Neuronal stem cell (in vitro differentiated cells): ENCODE measurements at regions not wholly inside any gene's neighbourhood (a gene's known extent, or its start where the extent isn't known, plus 50 kb on each side); places are given as distances from the start of the nearest gene placed in this dataset.

ENCODE experiments used
- DNase-seq: peaks from one replicate; pipeline ENCODE4 v3.0.0-alpha.2; 2013; ENCODE audit warnings: low spot score
- H2AFZ ChIP-seq: one replicate; pipeline ENCODE4 v1.6.1; 2013; ENCODE audit warnings: mild to moderate bottlenecking, low read length, inconsistent platforms
- H2AK5ac ChIP-seq: 2 replicates; pipeline ENCODE4 v1.6.1; 2013; ENCODE audit warnings: low read depth, mild to moderate bottlenecking, inconsistent platforms, low read length, moderate library complexity, mixed read lengths
- H2BK120ac ChIP-seq: 2 replicates; pipeline ENCODE4 v1.6.1; 2013; ENCODE audit warnings: low read depth, mild to moderate bottlenecking, inconsistent platforms, low read length, moderate library complexity, mixed read lengths
- H2BK12ac ChIP-seq: one replicate; pipeline ENCODE4 v1.6.1; 2013; ENCODE audit warnings: low read length, inconsistent platforms
- H2BK15ac ChIP-seq: 2 replicates; pipeline ENCODE4 v1.6.1; 2013; ENCODE audit warnings: mild to moderate bottlenecking, low read length, inconsistent platforms, mixed read lengths
- H2BK5ac ChIP-seq: one replicate; pipeline ENCODE4 v1.6.1; 2013; ENCODE audit warnings: inconsistent platforms, mild to moderate bottlenecking, low read length, moderate library complexity
- H3K14ac ChIP-seq: one replicate; pipeline ENCODE4 v1.6.1; 2013; ENCODE audit warnings: low read length, inconsistent platforms
- H3K18ac ChIP-seq: 2 replicates; pipeline ENCODE4 v1.6.1; 2013; ENCODE audit warnings: low read length, inconsistent platforms
- H3K23ac ChIP-seq: 2 replicates; pipeline ENCODE4 v1.6.1; 2013; ENCODE audit warnings: low read depth, mild to moderate bottlenecking, mixed read lengths, low read length, inconsistent platforms; ENCODE audit not compliant: poor library complexity
- H3K27ac ChIP-seq: replicated peaks from 3 replicates; pipeline ENCODE4 v1.5.1; 2013; ENCODE audit warnings: low read length, inconsistent platforms
- H3K27me3 ChIP-seq, 3 experiments: 2 replicates each; pipeline ENCODE4 v1.6.1; 2013; ENCODE audit warnings: low read length in 3 of 3, mild to moderate bottlenecking in 2 of 3, inconsistent platforms in 1 of 3, low read depth in 1 of 3, mixed read lengths in 1 of 3, moderate library complexity in 1 of 3; ENCODE audit not compliant: control insufficient read depth in 3 of 3, insufficient read depth in 3 of 3
- H3K36me3 ChIP-seq, 2 donors: replicated peaks in 1 of 2; 2 replicates each; pipeline ENCODE4 v1.6.1; 2013; ENCODE audit warnings: low read length in 2 of 2; ENCODE audit not compliant: control insufficient read depth in 2 of 2, insufficient read depth in 2 of 2
- H3K4ac ChIP-seq: 2 replicates; pipeline ENCODE4 v1.6.1; 2013; ENCODE audit warnings: inconsistent platforms, mild to moderate bottlenecking, low read length, moderate library complexity
- H3K4me1 ChIP-seq, 2 donors: 1 replicate in 1 of 2; 2 replicates in 1 of 2; pipeline ENCODE4 v1.6.1; 2013; ENCODE audit warnings: low read length in 2 of 2, low read depth in 1 of 2; ENCODE audit not compliant: control insufficient read depth in 2 of 2, insufficient read depth in 1 of 2
- H3K4me2 ChIP-seq: one replicate; pipeline ENCODE4 v1.6.1; 2013; ENCODE audit warnings: mild to moderate bottlenecking, low read length, inconsistent platforms; ENCODE audit not compliant: insufficient read depth, poor library complexity, severe bottlenecking
- H3K4me3 ChIP-seq, 2 donors: 2 replicates each; pipeline ENCODE4 v1.5.1; 2013; ENCODE audit warnings: low read length in 2 of 2, mild to moderate bottlenecking in 2 of 2, inconsistent platforms in 1 of 2, moderate library complexity in 1 of 2
- H3K79me1 ChIP-seq: one replicate; pipeline ENCODE4 v1.6.1; 2013; ENCODE audit warnings: low read depth, mild to moderate bottlenecking, inconsistent platforms, low read length, moderate library complexity
- H3K9ac ChIP-seq: one replicate; pipeline ENCODE4 v1.6.1; 2013; ENCODE audit warnings: mild to moderate bottlenecking, low read depth, low read length, inconsistent platforms; ENCODE audit not compliant: poor library complexity
- H3K9me3 ChIP-seq, 2 donors: replicated peaks in 1 of 2; 2 replicates each; pipeline versions ENCODE3 to v1.6.1; 2013; ENCODE audit warnings: low read length in 2 of 2, mild to moderate bottlenecking in 2 of 2, inconsistent platforms in 1 of 2, low read depth in 1 of 2, mixed read lengths in 1 of 2, moderate library complexity in 1 of 2; ENCODE audit not compliant: control insufficient read depth in 2 of 2, insufficient read depth in 1 of 2
- H4K8ac ChIP-seq: one replicate; pipeline ENCODE4 v1.6.1; 2013; ENCODE audit warnings: low read depth, mild to moderate bottlenecking, inconsistent platforms, low read length, moderate library complexity
- H4K91ac ChIP-seq: one replicate; pipeline ENCODE4 v1.6.1; 2013; ENCODE audit warnings: low read length, low read depth, mild to moderate bottlenecking, inconsistent platforms; ENCODE audit not compliant: poor library complexity
- whole genome bisulfite sequencing, 2 donors: extraction: QIAGEN DNeasy Blood & Tissue Kit; methylation state at CpG; one replicate each; pipeline ENCODE4 v1.1.7; 2013; ENCODE audit warnings: missing lambda C conversion rate in 2 of 2, mixed read lengths in 1 of 2; ENCODE audit not compliant: insufficient read length in 2 of 2, insufficient replicate concordance in 1 of 2; ENCODE audit errors: extremely low coverage in 2 of 2; 5-methylcytosine and 5-hydroxymethylcytosine counted together

- peak overlapping the region; percentile 91 for H3K18ac ChIP-seq
- no peak overlapping the region for H3K4ac ChIP-seq
- H4K8ac ChIP-seq: peak overlapping the region; percentile 94
- H2AK5ac ChIP-seq: peak overlapping the region; percentile 95
- no peak overlapping the region for H3K9ac ChIP-seq
- no peak overlapping the region for H2BK15ac ChIP-seq
- H2AFZ ChIP-seq: no peak overlapping the region
- peaks cover 0 to 2% of the 10 kb centered on the region in 2 donors for H3K9me3 ChIP-seq
- H4K91ac ChIP-seq: no peak overlapping the region
- H2BK120ac ChIP-seq: no peak overlapping the region
- no peak overlapping the region for H3K27ac ChIP-seq
- no peaks in the 10 kb centered on the region for H3K27me3 ChIP-seq
- no CpG with 5 or more reads among the region's 15 CpGs for WGBS, 2 donors
- H3K4me3 ChIP-seq: no peak overlapping the region
- peaks cover 0 to 14% of the 10 kb centered on the region in 2 donors for H3K4me1 ChIP-seq
- H2BK5ac ChIP-seq: no peak overlapping the region
- H3K23ac ChIP-seq: no peak overlapping the region
- DNase-seq: no peak
- no peaks in the 10 kb centered on the region for H3K36me3 ChIP-seq
- no peak overlapping the region for H3K4me2 ChIP-seq
- no peak overlapping the region for H2BK12ac ChIP-seq
- H3K14ac ChIP-seq: peak overlapping the region; percentile 83
- H3K79me1 ChIP-seq: no peaks in the 10 kb centered on the region
Observed at GRCh38 chr20:56764671-56765070, 135.6 kb downstream of the TFAP2C start.

- no CpG with 5 or more reads among the region's 12 CpGs for WGBS, 2 donors
- Histone ChIP-seq H3K27me3 (no peaks in the 10 kb centered on the region), H2BK120ac (no peak overlapping the region), H3K4me1 (peaks cover 0 to 11% of the 10 kb centered on the region in 2 donors), H2BK15ac (no peak overlapping the region), H3K9ac (no peak overlapping the region), H3K27ac (peak overlapping the region; percentile 64), H3K4me3 (no peak overlapping the region), H3K23ac (no peak overlapping the region), H2BK12ac (no peak overlapping the region), H3K36me3 (no peaks in the 10 kb centered on the region), H3K79me1 (no peaks in the 10 kb centered on the region), H3K4me2 (no peak overlapping the region), H2BK5ac (no peak overlapping the region), H3K9me3 (peaks cover 0 to 2% of the 10 kb centered on the region in 2 donors), H2AK5ac (no peak overlapping the region), H3K18ac (no peak overlapping the region), H2AFZ (peak overlapping the region; percentile 41), H3K14ac (no peak overlapping the region), H3K4ac (no peak overlapping the region), H4K8ac (no peak overlapping the region), H4K91ac (no peak overlapping the region)
- DNase-seq: no peak
Observed at GRCh38 chr20:56765172-56766073, 136.3 kb downstream of the TFAP2C start.

GRCh38 chr20:56766528-56766927, 137.4 kb downstream of the TFAP2C start:
- H4K8ac ChIP-seq: no peak overlapping the region

GRCh38 chr20:56769921-56770600, 141.0 kb downstream of the TFAP2C start:
- H3K18ac ChIP-seq: no peak overlapping the region
- DNase-seq: no peak
- no CpG with 5 or more reads among the region's 7 CpGs for WGBS, 2 donors

More at GRCh38 chr20:56766528-56766927, 137.4 kb downstream of the TFAP2C start:
- H2BK15ac ChIP-seq: no peak overlapping the region
- H2BK5ac ChIP-seq: no peak overlapping the region
- peak overlapping the region; percentile 38 for H3K18ac ChIP-seq
- H3K4me3 ChIP-seq: no peak overlapping the region
- H3K14ac ChIP-seq: no peak overlapping the region
- H4K91ac ChIP-seq: no peak overlapping the region
- H3K9ac ChIP-seq: no peak overlapping the region
- no peaks in the 10 kb centered on the region for H3K27me3 ChIP-seq
- H2AFZ ChIP-seq: no peak overlapping the region
- no peak overlapping the region for H2BK120ac ChIP-seq
- H3K36me3 ChIP-seq: no peaks in the 10 kb centered on the region
- no peak overlapping the region for H3K27ac ChIP-seq
- H3K9me3 ChIP-seq: peaks cover 0 to 2% of the 10 kb centered on the region in 2 donors
- H2BK12ac ChIP-seq: no peak overlapping the region
- H3K4me1 ChIP-seq: peaks cover 0 to 11% of the 10 kb centered on the region in 2 donors
- H3K23ac ChIP-seq: no peak overlapping the region
- no peak for DNase-seq
- H3K4ac ChIP-seq: no peak overlapping the region
- H2AK5ac ChIP-seq: peak overlapping the region; percentile 88
- WGBS, 2 donors: no CpG with 5 or more reads among the region's 3 CpGs
- H3K79me1 ChIP-seq: no peaks in the 10 kb centered on the region
- H3K4me2 ChIP-seq: no peak overlapping the region

More at GRCh38 chr20:56769921-56770600, 141.0 kb downstream of the TFAP2C start:
- Histone ChIP-seq H3K14ac (no peak overlapping the region), H2BK15ac (no peak overlapping the region), H3K36me3 (no peaks in the 10 kb centered on the region), H3K27ac (no peak overlapping the region), H3K4me2 (no peak overlapping the region), H4K8ac (no peak overlapping the region), H3K4ac (no peak overlapping the region), H2AK5ac (no peak overlapping the region), H3K27me3 (no peaks in the 10 kb centered on the region), H4K91ac (no peak overlapping the region), H3K4me3 (no peak overlapping the region), H3K4me1 (peaks cover 0 to 8% of the 10 kb centered on the region in 2 donors), H2AFZ (no peak overlapping the region), H3K79me1 (no peaks in the 10 kb centered on the region), H2BK12ac (no peak overlapping the region), H3K9me3 (no peaks in the 10 kb centered on the region), H3K23ac (no peak overlapping the region), H2BK120ac (no peak overlapping the region), H3K9ac (no peak overlapping the region), H2BK5ac (no peak overlapping the region)
